Activated T-cell treated with anti-CD3 and anti-CD28 coated beads for 4 hours (primary cell): ENCODE measurements at regions not wholly inside any gene's neighbourhood (a gene's known extent, or its start where the extent isn't known, plus 50 kb on each side); places are given as distances from the start of the nearest gene placed in this dataset.

Experiments used
- DNase-seq: peaks from one replicate; pipeline ENCODE4 v3.0.0-alpha.2; 2020

DNA sequence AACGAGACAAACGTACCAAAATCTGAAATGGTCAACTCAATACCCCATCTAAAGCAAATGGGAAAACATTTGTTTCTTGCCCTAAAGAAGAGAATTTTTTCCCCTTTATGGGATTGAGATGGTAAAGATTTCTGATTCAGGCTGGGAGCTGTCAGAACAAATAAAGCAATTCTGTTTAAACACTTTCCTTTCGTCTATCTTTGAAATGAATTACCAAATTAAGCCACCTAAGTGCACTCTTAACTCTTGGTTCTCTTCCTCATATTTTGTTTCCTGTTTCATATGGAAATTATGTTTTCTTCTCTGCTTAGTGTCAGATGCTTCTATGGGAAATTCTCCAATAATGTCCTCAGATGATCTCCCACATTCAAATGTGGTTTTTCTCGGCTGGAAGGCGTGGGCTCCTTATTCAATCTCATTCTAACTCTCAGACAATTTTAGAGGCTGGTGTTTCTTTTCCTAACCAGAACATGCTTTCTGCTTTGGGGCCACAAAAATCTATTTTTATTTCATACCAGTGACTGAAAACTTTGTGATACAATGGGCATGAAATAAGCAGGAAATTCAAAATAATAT is 50.3 kb upstream of the HPF1 start:
- no peak for DNase-seq
